Breast epithelium (tissue), 4 donors: ENCODE measurements at regions not wholly inside any gene's neighbourhood (a gene's known extent, or its start where the extent isn't known, plus 50 kb on each side); places are given as distances from the start of the nearest gene placed in this dataset.

Experiments
- DNase-seq, 2 donors: peaks; one replicate each; pipeline ENCODE4 v3.0.0-alpha.2; 2019; ENCODE audit warnings: low spot score in 2 of 2
- H3K27ac ChIP-seq, 2 donors: fragments of 200-600 bp; sonication (generic) in 1 of 2; one replicate each; pipeline ENCODE4 v1.5.1; 2016 to 2019; ENCODE audit warnings: mild to moderate bottlenecking in 1 of 2
- H3K27me3 ChIP-seq, 2 donors: fragments of 200-600 bp; sonication (generic) in 1 of 2; one replicate each; pipeline versions ENCODE4 v1.5.1 to v1.6.0; 2017 to 2019; ENCODE audit warnings: control low read depth in 1 of 2, mild to moderate bottlenecking in 1 of 2
- H3K36me3 ChIP-seq: fragments of 200-600 bp; one replicate; pipeline ENCODE4 v1.5.1; 2019
- H3K4me1 ChIP-seq, 2 donors: fragments of 200-600 bp; sonication (generic); one replicate each; pipeline ENCODE4 v1.5.1; 2016 to 2019; ENCODE audit warnings: control low read depth in 1 of 2
- H3K4me3 ChIP-seq, 3 donors: fragments of 200-600 bp; sonication (generic); 1 replicate in 2 of 3; 2 replicates in 1 of 3; pipeline ENCODE4 v1.5.1; 2016 to 2019; ENCODE audit warnings: mild to moderate bottlenecking in 3 of 3, moderate library complexity in 2 of 3
- H3K9me3 ChIP-seq, 2 donors: fragments of 200-600 bp; sonication (generic) in 1 of 2; one replicate each; pipeline ENCODE4 v1.5.1; 2016 to 2019; ENCODE audit warnings: control low read depth in 1 of 2
- POLR2A ChIP-seq: fragments of 450-650 bp; IDR thresholded peaks from one replicate; pipeline ENCODE4 v1.6.1; 2016; ENCODE audit warnings: antibody characterized with exemption, mild to moderate bottlenecking, moderate library complexity
- POLR2AphosphoS5 ChIP-seq, 3 donors: sonication (generic); formaldehyde crosslinking; IDR thresholded peaks; one replicate each; pipeline ENCODE4 v1.6.1; 2017; ENCODE audit warnings: antibody characterized with exemption in 3 of 3
- intact Hi-C: fragments of 100-400 bp; cut with DNase I; formaldehyde crosslinking; loops from one replicate; pipeline ENCODE4 v1.15.1; 2023; ENCODE audit warnings: low total_unique reads
- TF ChIP-seq, protein P1 (sequence below), 3 donors: fragments of 450-650 bp; IDR thresholded peaks; one replicate each; pipeline ENCODE4 v1.5.1; 2016 to 2017; ENCODE audit warnings: antibody characterized with exemption in 3 of 3, mild to moderate bottlenecking in 3 of 3, moderate library complexity in 3 of 3

DNA sequence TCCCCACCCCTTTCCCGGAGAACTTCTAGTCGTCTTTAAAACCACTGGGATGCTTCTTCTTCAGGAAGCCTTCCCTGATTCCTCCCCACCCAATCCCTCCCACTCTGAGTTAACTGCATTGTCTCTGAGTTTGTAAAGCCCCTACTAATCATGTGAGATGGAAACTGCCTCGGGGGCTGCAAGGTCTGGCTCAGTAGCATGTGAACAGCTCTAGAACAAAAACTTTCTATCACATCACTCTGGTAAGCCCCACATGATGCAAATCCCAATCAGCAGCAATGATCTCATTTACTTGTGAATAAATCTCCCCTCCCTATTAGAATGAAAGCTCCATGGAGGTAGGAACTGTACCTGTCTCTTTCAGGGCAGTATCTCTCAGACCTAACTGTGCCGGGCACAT, 141.0 kb upstream of the JUN start:
- intact Hi-C loops, result no loop called here
- Histone ChIP-seq H3K9me3 (no peaks in the 10 kb centered on the region), H3K4me1 (no peaks in the 10 kb centered on the region), H3K36me3 (no peaks in the 10 kb centered on the region), H3K4me3 (no peak overlapping the region), H3K27ac (no peak overlapping the region), H3K27me3 (no peaks in the 10 kb centered on the region)
- no peak for DNase-seq
- no peak for TF ChIP-seq POLR2A
- TF ChIP-seq, protein P1, sequence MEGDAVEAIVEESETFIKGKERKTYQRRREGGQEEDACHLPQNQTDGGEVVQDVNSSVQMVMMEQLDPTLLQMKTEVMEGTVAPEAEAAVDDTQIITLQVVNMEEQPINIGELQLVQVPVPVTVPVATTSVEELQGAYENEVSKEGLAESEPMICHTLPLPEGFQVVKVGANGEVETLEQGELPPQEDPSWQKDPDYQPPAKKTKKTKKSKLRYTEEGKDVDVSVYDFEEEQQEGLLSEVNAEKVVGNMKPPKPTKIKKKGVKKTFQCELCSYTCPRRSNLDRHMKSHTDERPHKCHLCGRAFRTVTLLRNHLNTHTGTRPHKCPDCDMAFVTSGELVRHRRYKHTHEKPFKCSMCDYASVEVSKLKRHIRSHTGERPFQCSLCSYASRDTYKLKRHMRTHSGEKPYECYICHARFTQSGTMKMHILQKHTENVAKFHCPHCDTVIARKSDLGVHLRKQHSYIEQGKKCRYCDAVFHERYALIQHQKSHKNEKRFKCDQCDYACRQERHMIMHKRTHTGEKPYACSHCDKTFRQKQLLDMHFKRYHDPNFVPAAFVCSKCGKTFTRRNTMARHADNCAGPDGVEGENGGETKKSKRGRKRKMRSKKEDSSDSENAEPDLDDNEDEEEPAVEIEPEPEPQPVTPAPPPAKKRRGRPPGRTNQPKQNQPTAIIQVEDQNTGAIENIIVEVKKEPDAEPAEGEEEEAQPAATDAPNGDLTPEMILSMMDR (IDR thresholded peaks at IDR 0.05), result no peak
- no peak for TF ChIP-seq POLR2AphosphoS5 (IDR thresholded peaks at IDR 0.05)

DNA sequence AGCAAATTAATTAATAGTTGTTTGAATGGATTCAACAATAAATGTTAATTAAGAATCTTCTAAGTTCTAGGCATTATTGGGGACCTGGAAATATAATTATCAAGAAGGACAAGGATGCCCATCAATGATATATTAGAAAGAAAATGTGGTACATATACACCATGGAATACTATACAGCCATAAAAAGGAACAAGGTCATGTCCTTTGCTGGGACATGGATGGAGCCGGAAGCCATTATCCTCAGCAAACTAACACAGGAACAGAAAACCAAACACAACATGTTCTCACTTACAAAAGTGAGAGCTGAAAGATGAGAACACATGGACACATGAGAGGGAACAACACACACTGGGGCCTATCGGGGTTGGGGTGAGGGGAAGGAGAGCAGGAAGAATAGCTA, 141.4 kb upstream of the JUN start:
- H3K27ac ChIP-seq, result no peak overlapping the region
- no peaks in the 10 kb centered on the region for H3K9me3 ChIP-seq
- TF ChIP-seq POLR2A (no peak), POLR2AphosphoS5 (IDR thresholded peaks at IDR 0.05) (no peak)
- TF ChIP-seq, protein P1 (IDR thresholded peaks at IDR 0.05), result no peak
- H3K27me3 ChIP-seq, result no peaks in the 10 kb centered on the region
- H3K4me1 ChIP-seq, result no peaks in the 10 kb centered on the region
- DNase-seq, result no peak
- no peak overlapping the region for H3K4me3 ChIP-seq
- no peaks in the 10 kb centered on the region for H3K36me3 ChIP-seq
- intact Hi-C loops, result no loop called here

DNA sequence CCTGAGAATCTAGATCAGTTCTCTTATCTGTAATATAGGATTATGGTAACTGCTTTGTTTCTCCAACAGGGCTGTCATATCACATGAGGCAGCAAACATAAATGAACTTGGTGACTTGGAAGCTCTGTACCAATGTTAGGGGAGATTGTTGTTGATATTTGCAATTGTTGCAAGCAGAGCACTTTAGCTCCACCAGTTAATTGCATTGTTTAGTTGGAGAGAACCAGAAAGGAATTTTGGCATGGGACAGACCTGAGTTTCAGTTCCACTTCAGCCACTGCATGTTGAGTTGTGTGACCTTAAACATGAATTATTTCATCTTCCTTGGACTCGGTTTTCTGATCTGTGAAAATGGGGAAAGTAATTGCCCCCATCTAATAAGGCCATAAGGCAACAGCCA, 142.3 kb upstream of the JUN start:
- H3K27ac ChIP-seq, result no peak overlapping the region
- intact Hi-C loops, result no loop called here
- TF ChIP-seq, protein P1 (IDR thresholded peaks at IDR 0.05), result no peak
- TF ChIP-seq POLR2A (no peak), POLR2AphosphoS5 (IDR thresholded peaks at IDR 0.05) (no peak)
- H3K4me1 ChIP-seq, result no peaks in the 10 kb centered on the region
- H3K27me3 ChIP-seq, result no peaks in the 10 kb centered on the region
- H3K4me3 ChIP-seq, result no peak overlapping the region
- no peaks in the 10 kb centered on the region for H3K9me3 ChIP-seq
- no peaks in the 10 kb centered on the region for H3K36me3 ChIP-seq
- DNase-seq, result no peak

DNA sequence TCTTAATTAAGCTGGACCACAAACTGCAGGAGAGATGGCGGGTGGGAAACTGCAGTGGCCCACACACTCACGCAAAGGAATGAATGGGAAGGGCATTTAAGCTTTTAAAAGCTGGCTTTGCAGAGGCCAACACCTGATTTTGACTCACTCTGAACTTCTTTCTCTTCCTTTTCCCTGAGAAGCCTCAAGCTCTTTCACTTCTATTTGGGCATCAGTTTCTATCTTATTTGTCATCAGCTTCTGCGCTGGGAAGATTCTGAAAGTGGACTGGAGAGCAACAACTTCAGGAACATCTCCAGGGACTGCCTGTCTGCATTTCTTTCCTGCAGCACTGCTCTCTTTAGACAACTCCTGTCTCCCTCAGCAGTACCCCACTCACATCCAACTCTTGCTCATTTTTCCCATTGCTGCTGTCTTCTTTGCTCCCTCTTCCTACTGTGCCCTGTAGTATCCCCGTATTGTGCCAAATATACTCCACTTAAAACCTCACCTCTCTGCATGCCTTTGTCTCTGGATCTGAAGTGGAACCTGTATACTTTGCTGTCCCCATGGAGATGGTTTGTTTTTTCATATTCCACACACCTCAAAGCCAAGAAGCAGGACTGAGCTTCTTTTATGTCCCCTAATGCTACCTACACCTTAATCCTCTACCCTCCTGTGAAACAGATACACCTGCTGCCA, 143.3 kb upstream of the JUN start:
- no peak for DNase-seq
- no peaks in the 10 kb centered on the region for H3K9me3 ChIP-seq
- no peaks in the 10 kb centered on the region for H3K4me1 ChIP-seq
- TF ChIP-seq POLR2AphosphoS5 (IDR thresholded peaks at IDR 0.05), result no peak
- no peak for TF ChIP-seq POLR2A
- TF ChIP-seq, protein P1 (IDR thresholded peaks at IDR 0.05), result no peak
- no peaks in the 10 kb centered on the region for H3K27me3 ChIP-seq
- H3K4me3 ChIP-seq, result no peak overlapping the region
- intact Hi-C loops, result no loop called here
- H3K36me3 ChIP-seq, result no peaks in the 10 kb centered on the region
- no peak overlapping the region for H3K27ac ChIP-seq

DNA sequence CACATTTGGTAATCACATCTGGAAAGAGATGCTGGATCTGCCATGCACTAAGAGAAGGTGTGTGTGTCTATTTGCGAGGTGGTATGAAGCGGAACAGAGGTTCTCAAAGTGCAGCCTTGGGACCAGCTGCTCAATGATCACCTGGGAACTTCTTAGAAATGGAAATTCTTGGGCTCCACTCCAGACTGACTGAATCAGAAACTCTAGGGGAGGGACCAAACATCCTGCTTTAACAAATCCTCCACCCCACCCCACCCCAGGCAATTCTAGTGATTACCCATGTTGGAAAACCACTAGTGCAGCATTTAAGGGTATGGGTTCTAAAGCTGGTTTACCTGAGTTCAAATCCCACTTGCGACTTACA, 143.9 kb upstream of the JUN start:
- TF ChIP-seq POLR2AphosphoS5 (IDR thresholded peaks at IDR 0.05) (no peak), POLR2A (no peak)
- TF ChIP-seq, protein P1 (IDR thresholded peaks at IDR 0.05), result no peak
- H3K9me3 ChIP-seq, result no peaks in the 10 kb centered on the region
- H3K36me3 ChIP-seq, result no peaks in the 10 kb centered on the region
- no peaks in the 10 kb centered on the region for H3K4me1 ChIP-seq
- no peak overlapping the region for H3K4me3 ChIP-seq
- no peaks in the 10 kb centered on the region for H3K27me3 ChIP-seq
- intact Hi-C loops, result no loop called here
- H3K27ac ChIP-seq, result no peak overlapping the region
- no peak for DNase-seq
